BE2C (cell line): ENCODE measurements at regions not wholly inside any gene's neighbourhood (a gene's known extent, or its start where the extent isn't known, plus 50 kb on each side); places are given as distances from the start of the nearest gene placed in this dataset.

Experiments
- DNase-seq: peaks from one replicate; pipeline ENCODE4 v3.0.0-alpha.2; 2020
- H3K27me3 ChIP-seq: fragments of 250-450 bp; sonication (Bioruptor Pico); 2 replicates; pipeline ENCODE4 v1.5.1; 2020; ENCODE audit warnings: mild to moderate bottlenecking
- H3K36me3 ChIP-seq: fragments of 250-450 bp; sonication (Bioruptor Pico); 2 replicates; pipeline ENCODE4 v1.5.1; 2020; ENCODE audit warnings: mild to moderate bottlenecking
- H3K4me1 ChIP-seq: fragments of 250-450 bp; sonication (Bioruptor Pico); 2 replicates; pipeline ENCODE4 v1.5.1; 2020
- H3K4me3 ChIP-seq: 2 replicates; pipeline ENCODE4 v1.5.1; 2011; ENCODE audit warnings: low read depth, low read length
- H3K9me3 ChIP-seq: fragments of 250-450 bp; sonication (Bioruptor Pico); 2 replicates; pipeline ENCODE4 v1.5.1; 2020
- TF ChIP-seq, protein P1 (sequence below): IDR thresholded peaks from 2 replicates; pipeline ENCODE4 v1.5.1; 2012; ENCODE audit warnings: mild to moderate bottlenecking, low read depth, low read length

DNA sequence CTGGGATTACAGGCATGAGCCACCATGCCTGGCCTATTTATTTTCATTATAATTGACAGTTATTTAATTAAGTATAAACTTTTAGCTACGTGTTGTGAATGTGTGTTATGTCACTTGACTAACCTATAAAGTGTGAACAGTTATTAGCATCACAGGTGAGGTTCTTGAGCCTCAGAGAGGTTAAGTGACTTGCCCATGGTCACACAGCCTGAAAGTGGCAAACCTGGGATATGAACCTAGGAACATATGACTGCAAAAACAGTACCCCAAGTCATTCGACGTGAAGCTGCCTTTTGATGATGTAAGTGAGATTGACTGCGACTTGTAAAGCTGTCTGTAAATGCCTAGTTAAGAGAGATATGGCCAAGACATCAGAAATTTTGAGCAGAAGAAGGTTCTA is 77.9 kb upstream of the SALL4 start:
- TF ChIP-seq, protein P1, sequence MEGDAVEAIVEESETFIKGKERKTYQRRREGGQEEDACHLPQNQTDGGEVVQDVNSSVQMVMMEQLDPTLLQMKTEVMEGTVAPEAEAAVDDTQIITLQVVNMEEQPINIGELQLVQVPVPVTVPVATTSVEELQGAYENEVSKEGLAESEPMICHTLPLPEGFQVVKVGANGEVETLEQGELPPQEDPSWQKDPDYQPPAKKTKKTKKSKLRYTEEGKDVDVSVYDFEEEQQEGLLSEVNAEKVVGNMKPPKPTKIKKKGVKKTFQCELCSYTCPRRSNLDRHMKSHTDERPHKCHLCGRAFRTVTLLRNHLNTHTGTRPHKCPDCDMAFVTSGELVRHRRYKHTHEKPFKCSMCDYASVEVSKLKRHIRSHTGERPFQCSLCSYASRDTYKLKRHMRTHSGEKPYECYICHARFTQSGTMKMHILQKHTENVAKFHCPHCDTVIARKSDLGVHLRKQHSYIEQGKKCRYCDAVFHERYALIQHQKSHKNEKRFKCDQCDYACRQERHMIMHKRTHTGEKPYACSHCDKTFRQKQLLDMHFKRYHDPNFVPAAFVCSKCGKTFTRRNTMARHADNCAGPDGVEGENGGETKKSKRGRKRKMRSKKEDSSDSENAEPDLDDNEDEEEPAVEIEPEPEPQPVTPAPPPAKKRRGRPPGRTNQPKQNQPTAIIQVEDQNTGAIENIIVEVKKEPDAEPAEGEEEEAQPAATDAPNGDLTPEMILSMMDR, result no peak
- H3K9me3 ChIP-seq, result no peaks in the 10 kb centered on the region
- no peaks in the 10 kb centered on the region for H3K4me1 ChIP-seq
- no peak for DNase-seq
- H3K27me3 ChIP-seq, result no peaks in the 10 kb centered on the region
- no peaks in the 10 kb centered on the region for H3K36me3 ChIP-seq
- no peak overlapping the region for H3K4me3 ChIP-seq

DNA sequence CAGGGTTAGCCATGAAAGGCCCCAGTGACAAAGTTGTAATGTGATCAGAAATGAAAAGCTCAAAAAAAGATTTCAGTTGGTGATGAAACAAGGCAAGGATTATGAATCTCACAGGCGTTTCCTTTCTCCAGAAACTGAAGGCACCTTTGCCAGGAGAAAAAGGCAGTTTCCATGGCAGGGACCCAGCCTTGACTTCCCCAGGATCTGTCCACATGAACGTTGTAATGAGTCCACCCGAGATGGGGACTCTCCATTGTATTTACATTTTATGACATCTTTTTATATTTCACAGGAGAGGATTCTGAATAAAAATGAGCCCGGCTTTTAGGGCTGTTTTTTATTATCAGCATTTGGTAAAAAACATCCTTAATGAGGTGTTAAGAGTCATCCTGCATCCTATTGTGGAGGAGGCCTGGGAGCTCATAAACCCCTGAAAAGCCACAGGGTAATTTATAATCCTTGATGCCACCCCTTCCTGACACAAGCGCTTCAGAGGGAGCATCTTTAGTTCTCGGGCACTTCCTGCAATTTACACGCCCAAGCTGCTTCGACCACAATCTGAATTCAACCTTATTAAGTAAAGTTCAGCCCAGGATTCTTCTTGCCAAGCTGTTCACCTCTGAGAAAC is 74.1 kb upstream of the SALL4 start:
- Histone ChIP-seq H3K4me1 (no peaks in the 10 kb centered on the region), H3K4me3 (no peak overlapping the region), H3K9me3 (no peaks in the 10 kb centered on the region), H3K36me3 (no peaks in the 10 kb centered on the region), H3K27me3 (no peaks in the 10 kb centered on the region)
- TF ChIP-seq, protein P1, result no peak
- no peak for DNase-seq

DNA sequence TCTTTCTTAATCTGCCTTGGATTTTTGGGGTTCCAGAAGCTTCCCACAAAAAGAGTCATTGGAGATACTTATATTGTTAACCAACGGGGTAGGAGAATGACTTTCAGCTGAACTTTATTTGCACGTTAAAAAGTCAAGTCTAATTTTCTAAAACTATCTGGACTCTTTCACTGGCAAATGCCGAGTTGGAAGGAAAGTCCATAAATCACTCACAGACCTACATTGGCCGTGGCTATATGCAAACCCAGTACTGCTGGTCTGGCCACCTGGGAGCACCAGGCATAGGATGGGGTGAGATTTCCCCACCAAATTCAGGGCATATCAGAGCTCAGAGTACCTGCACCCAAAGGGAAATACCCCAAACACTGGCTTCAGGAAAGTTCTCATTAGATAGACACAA is 71.3 kb upstream of the SALL4 start:
- no peaks in the 10 kb centered on the region for H3K36me3 ChIP-seq
- H3K4me1 ChIP-seq, result no peaks in the 10 kb centered on the region
- H3K4me3 ChIP-seq, result no peak overlapping the region
- H3K27me3 ChIP-seq, result no peaks in the 10 kb centered on the region
- H3K9me3 ChIP-seq, result no peaks in the 10 kb centered on the region
- TF ChIP-seq, protein P1, result no peak
- DNase-seq, result no peak

DNA sequence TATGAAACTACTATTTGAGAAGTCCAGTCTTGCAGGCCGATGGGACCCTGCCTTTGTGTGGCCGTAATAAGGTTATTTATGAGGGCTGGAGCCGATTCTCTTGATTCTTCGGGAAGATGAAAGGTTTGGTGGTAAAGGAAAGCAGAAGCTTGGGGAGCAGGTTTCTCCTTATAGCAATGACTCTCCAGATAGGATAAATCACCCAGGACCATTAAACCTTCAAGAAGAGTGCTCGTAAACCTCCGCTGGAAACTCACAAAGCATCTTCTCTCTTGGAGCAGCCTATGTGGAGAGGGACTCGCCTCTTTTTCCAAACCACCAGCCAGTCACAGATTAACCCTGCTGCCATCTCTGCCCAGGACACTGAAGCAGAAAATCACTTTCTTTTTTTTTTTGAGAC is 69.6 kb upstream of the SALL4 start:
- H3K4me3 ChIP-seq, result no peak overlapping the region
- TF ChIP-seq, protein P1, result no peak

DNA sequence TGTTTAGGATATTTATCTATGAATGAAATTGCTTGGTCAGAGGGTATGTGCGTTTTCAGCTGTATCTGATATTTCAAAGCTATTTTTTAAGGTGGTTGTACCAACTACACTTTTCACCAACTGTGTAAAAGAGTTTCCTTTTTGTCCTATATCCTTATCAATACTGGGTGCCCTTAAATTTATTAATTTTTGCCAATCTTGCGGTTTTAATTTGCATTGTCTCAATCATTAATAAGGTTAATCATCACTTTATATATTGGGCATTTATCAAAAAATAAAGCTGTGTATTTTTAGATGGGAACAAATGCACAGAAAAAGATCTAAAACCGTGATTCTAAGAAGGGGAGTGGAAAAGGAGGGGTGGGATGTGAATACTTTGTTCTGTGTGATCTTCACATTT is 66.7 kb upstream of the SALL4 start:
- no peak overlapping the region for H3K4me3 ChIP-seq
- no peaks in the 10 kb centered on the region for H3K36me3 ChIP-seq
- TF ChIP-seq, protein P1, result no peak
- H3K4me1 ChIP-seq, result no peaks in the 10 kb centered on the region
- no peak for DNase-seq
- no peaks in the 10 kb centered on the region for H3K27me3 ChIP-seq
- H3K9me3 ChIP-seq, result no peaks in the 10 kb centered on the region

More for the DNA sequence above, 69.6 kb upstream of the SALL4 start:
- Histone ChIP-seq H3K36me3 (no peaks in the 10 kb centered on the region), H3K4me1 (no peaks in the 10 kb centered on the region), H3K27me3 (no peaks in the 10 kb centered on the region), H3K9me3 (no peaks in the 10 kb centered on the region)
- DNase-seq, result no peak

DNA sequence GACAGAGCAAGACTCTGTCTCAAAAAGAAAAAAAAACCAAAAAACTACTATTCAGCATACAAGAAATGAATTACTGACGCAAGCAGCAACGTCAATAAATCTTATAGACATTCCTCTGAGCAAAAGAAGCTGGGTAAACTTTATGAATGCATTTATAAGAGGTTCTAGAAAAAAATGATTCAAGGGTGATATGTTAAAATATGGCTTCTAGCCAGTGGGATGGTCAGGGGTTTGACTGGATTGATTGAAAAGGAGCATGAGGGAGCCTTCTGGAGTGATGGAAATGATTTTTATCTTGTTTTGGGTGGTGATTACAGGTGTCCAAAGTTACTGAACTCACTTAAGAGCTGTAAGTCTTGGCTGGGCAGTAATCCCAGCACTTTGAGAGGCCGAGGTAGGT is 64.9 kb upstream of the SALL4 start:
- no peak for DNase-seq
- no peak overlapping the region for H3K4me3 ChIP-seq
- H3K36me3 ChIP-seq, result no peaks in the 10 kb centered on the region
- TF ChIP-seq, protein P1, result no peak
- no peaks in the 10 kb centered on the region for H3K9me3 ChIP-seq
- no peaks in the 10 kb centered on the region for H3K27me3 ChIP-seq
- H3K4me1 ChIP-seq, result no peaks in the 10 kb centered on the region
